ENCODE measurements at regions not wholly inside any gene's neighbourhood (a gene's known extent, or its start where the extent isn't known, plus 50 kb on each side); places are given as distances from the start of the nearest gene placed in this dataset.

- TF ChIP-seq JUND (IDR thresholded peaks at IDR 0.05): no peak
- no peak for TF ChIP-seq SP1 (IDR thresholded peaks at IDR 0.05; ENCODE audit: low read depth)
- TF ChIP-seq CTCF (IDR thresholded peaks at IDR 0.05 in 2 of 3, conservative IDR thresholded peaks at IDR 0.05 in 1 of 3; ENCODE audit: borderline replicate concordance in 1 of 3, insufficient read depth in 1 of 3, low read depth in 2 of 3, low read length in 2 of 3): no peak
- TF ChIP-seq RAD21 (IDR thresholded peaks at IDR 0.05; ENCODE audit: low read depth): no peak
- TF ChIP-seq, protein P1, sequence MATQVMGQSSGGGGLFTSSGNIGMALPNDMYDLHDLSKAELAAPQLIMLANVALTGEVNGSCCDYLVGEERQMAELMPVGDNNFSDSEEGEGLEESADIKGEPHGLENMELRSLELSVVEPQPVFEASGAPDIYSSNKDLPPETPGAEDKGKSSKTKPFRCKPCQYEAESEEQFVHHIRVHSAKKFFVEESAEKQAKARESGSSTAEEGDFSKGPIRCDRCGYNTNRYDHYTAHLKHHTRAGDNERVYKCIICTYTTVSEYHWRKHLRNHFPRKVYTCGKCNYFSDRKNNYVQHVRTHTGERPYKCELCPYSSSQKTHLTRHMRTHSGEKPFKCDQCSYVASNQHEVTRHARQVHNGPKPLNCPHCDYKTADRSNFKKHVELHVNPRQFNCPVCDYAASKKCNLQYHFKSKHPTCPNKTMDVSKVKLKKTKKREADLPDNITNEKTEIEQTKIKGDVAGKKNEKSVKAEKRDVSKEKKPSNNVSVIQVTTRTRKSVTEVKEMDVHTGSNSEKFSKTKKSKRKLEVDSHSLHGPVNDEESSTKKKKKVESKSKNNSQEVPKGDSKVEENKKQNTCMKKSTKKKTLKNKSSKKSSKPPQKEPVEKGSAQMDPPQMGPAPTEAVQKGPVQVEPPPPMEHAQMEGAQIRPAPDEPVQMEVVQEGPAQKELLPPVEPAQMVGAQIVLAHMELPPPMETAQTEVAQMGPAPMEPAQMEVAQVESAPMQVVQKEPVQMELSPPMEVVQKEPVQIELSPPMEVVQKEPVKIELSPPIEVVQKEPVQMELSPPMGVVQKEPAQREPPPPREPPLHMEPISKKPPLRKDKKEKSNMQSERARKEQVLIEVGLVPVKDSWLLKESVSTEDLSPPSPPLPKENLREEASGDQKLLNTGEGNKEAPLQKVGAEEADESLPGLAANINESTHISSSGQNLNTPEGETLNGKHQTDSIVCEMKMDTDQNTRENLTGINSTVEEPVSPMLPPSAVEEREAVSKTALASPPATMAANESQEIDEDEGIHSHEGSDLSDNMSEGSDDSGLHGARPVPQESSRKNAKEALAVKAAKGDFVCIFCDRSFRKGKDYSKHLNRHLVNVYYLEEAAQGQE (IDR thresholded peaks at IDR 0.05; ENCODE audit: low read depth): no peak
- no peak for TF ChIP-seq POLR2A (IDR thresholded peaks at IDR 0.05; ENCODE audit: borderline replicate concordance, extremely low read depth, insufficient read depth, insufficient read length)
- TF ChIP-seq ZNF274 (IDR thresholded peaks at IDR 0.05; ENCODE audit: low read depth, low read length): no peak
- TF ChIP-seq SIN3A (IDR thresholded peaks at IDR 0.05; ENCODE audit: low read depth): no peak
- no peak for TF ChIP-seq EZH2 (IDR thresholded peaks at IDR 0.05)
- TF ChIP-seq EZH2phosphoT487 (IDR thresholded peaks at IDR 0.05; ENCODE audit: borderline replicate concordance): no peak
- no peak for TF ChIP-seq YY1 (IDR thresholded peaks at IDR 0.05; ENCODE audit: extremely low read depth, insufficient replicate concordance, low read depth, low read length)
- TF ChIP-seq ELF1 (IDR thresholded peaks at IDR 0.05; ENCODE audit: borderline replicate concordance, low read depth): no peak
Observed at GRCh38 chr6:80942911-80943310, 809.6 kb downstream of the TENT5A start.
